HepG2 (cell line): ENCODE measurements at regions not wholly inside any gene's neighbourhood (a gene's known extent, or its start where the extent isn't known, plus 50 kb on each side); places are given as distances from the start of the nearest gene placed in this dataset.

ENCODE experiments used
- ATAC-seq: fragments of 200-7000 bp; cut with Tn5 transposase; 3 replicates; pipeline ENCODE4 v1.9.1; 2020; ENCODE audit warnings: mild to moderate bottlenecking, moderate library complexity
- BruUV-seq: library from RNA; stranded (reverse); fragments of 400-500 nt; replicated peaks from 2 replicates; lab custom pipeline; 2021; lab: Mats Ljungman, UMichigan
- CTCF ChIA-PET: fragments of 300-600 bp; formaldehyde crosslinking; extraction: SDS; loops from one replicate; lab custom pipeline; 2021; ENCODE audit warnings: low total read pairs, inconsistent platforms, low intra/inter-chr PET ratio; lab: Yijun Ruan, JAX
- POLR2A ChIA-PET: fragments of 350-600 bp; sonication (Branson Sonifier 250); formaldehyde crosslinking; loops from one replicate; lab custom pipeline; 2020; ENCODE audit warnings: antibody characterized with exemption, inconsistent platforms; lab: Yijun Ruan, JAX
- DNase-seq: peaks from one replicate; pipeline ENCODE4 v3.0.0-alpha.2; 2015; ENCODE audit warnings: low spot score
- FAIRE-seq: peaks from 3 replicates; lab custom pipeline; 2011; peaks lifted over from hg19 to GRCh38; lab: Jason Lieb, UNC
- H2AFZ ChIP-seq: one replicate; pipeline ENCODE4 v1.6.1; 2011; ENCODE audit warnings: low read length, inconsistent platforms
- H3K27ac ChIP-seq: fragments of 300-600 bp; 3 replicates; pipeline ENCODE4 v1.8.0; 2011; ENCODE audit warnings: mixed run types, mild to moderate bottlenecking, mixed read lengths, low read length, inconsistent platforms; ENCODE audit not compliant: insufficient read depth; ENCODE audit errors: extremely low read length
- H3K27me3 ChIP-seq, 2 experiments: fragments of 200-600 bp in 1 of 2; 2 replicates in 1 of 2; 3 replicates in 1 of 2; pipeline versions ENCODE4 v1.6.0 to v1.8.0; 2011; ENCODE audit warnings: low read length in 2 of 2, mild to moderate bottlenecking in 2 of 2, moderate library complexity in 2 of 2, inconsistent platforms in 1 of 2; ENCODE audit not compliant: insufficient read depth in 2 of 2, control insufficient read depth in 1 of 2
- H3K36me3 ChIP-seq, 2 experiments: fragments of 200-600 bp in 1 of 2; replicated peaks in 1 of 2; 2 replicates in 1 of 2; 3 replicates in 1 of 2; pipeline versions ENCODE4 v1.5.1 to v1.8.0; 2011; ENCODE audit warnings: low read length in 2 of 2, inconsistent platforms in 1 of 2; ENCODE audit not compliant: insufficient read depth in 2 of 2, control insufficient read depth in 1 of 2
- H3K4me1 ChIP-seq: 2 replicates; pipeline ENCODE4 v1.5.1; 2012; ENCODE audit warnings: low read length, inconsistent platforms; ENCODE audit not compliant: insufficient read depth
- H3K4me2 ChIP-seq: 2 replicates; pipeline ENCODE4 v1.6.0; 2011; ENCODE audit warnings: low read depth, low read length, inconsistent platforms
- H3K4me3 ChIP-seq, 3 experiments: fragments of 200-600 bp in 1 of 3; sonication (generic), shearing (Covaris generic) in 1 of 3; replicated peaks in 1 of 3; 2 replicates each; pipeline ENCODE4 v1.5.1; 2011 to 2016; ENCODE audit warnings: low read length in 3 of 3, inconsistent platforms in 2 of 3, low read depth in 2 of 3, mild to moderate bottlenecking in 2 of 3, control low read depth in 1 of 3, mixed read lengths in 1 of 3; ENCODE audit not compliant: insufficient read depth in 1 of 3
- H3K79me2 ChIP-seq: one replicate; pipeline ENCODE4 v1.6.1; 2011; ENCODE audit warnings: low read length, inconsistent platforms; ENCODE audit not compliant: insufficient read depth
- H3K9ac ChIP-seq: 2 replicates; pipeline ENCODE4 v1.6.0; 2011; ENCODE audit warnings: mild to moderate bottlenecking, low read depth, low read length, inconsistent platforms; ENCODE audit not compliant: insufficient read depth
- H3K9me3 ChIP-seq: 2 replicates; pipeline ENCODE4 v1.5.1; 2012; ENCODE audit warnings: mild to moderate bottlenecking, low read length
- H4K20me1 ChIP-seq: 2 replicates; pipeline ENCODE4 v1.6.0; 2011; ENCODE audit warnings: inconsistent platforms, mild to moderate bottlenecking, low read length, moderate library complexity; ENCODE audit not compliant: insufficient read depth
- CREM ChIP-seq, 2 experiments: sonication (generic) in 1 of 2; formaldehyde crosslinking in 1 of 2; IDR thresholded peaks; 2 replicates each; pipeline versions ENCODE4 v1.4.0 to v1.6.1; 2016 to 2020; ENCODE audit warnings: antibody characterized with exemption in 1 of 2, mild to moderate bottlenecking in 1 of 2, missing genetic modification reagents in 1 of 2
- IRX3 ChIP-seq: sonication (generic); formaldehyde crosslinking; IDR thresholded peaks from 2 replicates; pipeline ENCODE4 v1.8.1; 2023; ENCODE audit warnings: mild to moderate bottlenecking, low read depth, missing genetic modification reagents, borderline replicate concordance
- KAT2B ChIP-seq: fragments of 150-350 bp; IDR thresholded peaks from 2 replicates; pipeline ENCODE4 v1.6.1; 2014; ENCODE audit warnings: low read depth, low read length, borderline replicate concordance
- KLF6 ChIP-seq: IDR thresholded peaks from 2 replicates; pipeline ENCODE4 v1.8.0; 2016; ENCODE audit warnings: missing biosample characterization, missing genetic modification reagents
- NFIB ChIP-seq: sonication (generic); formaldehyde crosslinking; IDR thresholded peaks from 2 replicates; pipeline ENCODE4 v1.9.0; 2021; ENCODE audit warnings: missing genetic modification reagents, mild to moderate bottlenecking, borderline replicate concordance
- ONECUT2 ChIP-seq: sonication (generic); formaldehyde crosslinking; IDR thresholded peaks from 2 replicates; pipeline ENCODE4 v1.4.0; 2020; ENCODE audit warnings: missing genetic modification reagents
- REL ChIP-seq: sonication (generic); formaldehyde crosslinking; conservative IDR thresholded peaks from 2 replicates; pipeline ENCODE4 v1.8.0; 2022; ENCODE audit warnings: mild to moderate bottlenecking, missing genetic modification reagents, moderate library complexity
- RNF2 ChIP-seq: fragments of 450-650 bp; conservative IDR thresholded peaks from 2 replicates; pipeline ENCODE4 v1.6.1; 2016; ENCODE audit warnings: low read depth
- SAFB2 ChIP-seq: sonication (generic); formaldehyde crosslinking; IDR thresholded peaks from 2 replicates; pipeline ENCODE4 v1.5.1; 2020; ENCODE audit warnings: missing genetic modification reagents, low read depth, mild to moderate bottlenecking, borderline replicate concordance
- TBL1XR1 ChIP-seq: fragments of 150-350 bp; IDR thresholded peaks from 2 replicates; pipeline ENCODE4 v1.6.1; 2014; ENCODE audit warnings: borderline replicate concordance, low read length; ENCODE audit not compliant: partially characterized antibody
- ZBTB42 ChIP-seq: sonication (generic); formaldehyde crosslinking; IDR thresholded peaks from 2 replicates; pipeline ENCODE4 v1.5.0; 2020; ENCODE audit warnings: mild to moderate bottlenecking, missing genetic modification reagents
- ZNF543 ChIP-seq: sonication (generic); formaldehyde crosslinking; IDR thresholded peaks from 2 replicates; pipeline ENCODE4 v1.4.0; 2020; ENCODE audit warnings: mild to moderate bottlenecking, missing genetic modification reagents
- WGBS: methylation state at CpG from one replicate; pipeline ENCODE4 v1.1.6; 2017; ENCODE audit warnings: low lambda C conversion rate; 5-methylcytosine and 5-hydroxymethylcytosine counted together
- in situ Hi-C: cut with HindIII; loops from 2 replicates; pipeline ENCODE4 v1.10.0; 2017; ENCODE audit warnings: low pct_unique_long_range_greater_than_20kb; ENCODE audit not compliant: extremely low pct_ligation_motif_present
- intact Hi-C: fragments of 100-400 bp; cut with micrococcal nuclease; formaldehyde crosslinking; loops from one replicate; pipeline ENCODE4 v1.10.0; 2022; ENCODE audit not compliant: unreplicated experiment
- TF ChIP-seq, protein P1 (sequence below): IDR thresholded peaks from 2 replicates; pipeline ENCODE4 v1.6.1; 2018; ENCODE audit warnings: missing genetic modification reagents

DNA sequence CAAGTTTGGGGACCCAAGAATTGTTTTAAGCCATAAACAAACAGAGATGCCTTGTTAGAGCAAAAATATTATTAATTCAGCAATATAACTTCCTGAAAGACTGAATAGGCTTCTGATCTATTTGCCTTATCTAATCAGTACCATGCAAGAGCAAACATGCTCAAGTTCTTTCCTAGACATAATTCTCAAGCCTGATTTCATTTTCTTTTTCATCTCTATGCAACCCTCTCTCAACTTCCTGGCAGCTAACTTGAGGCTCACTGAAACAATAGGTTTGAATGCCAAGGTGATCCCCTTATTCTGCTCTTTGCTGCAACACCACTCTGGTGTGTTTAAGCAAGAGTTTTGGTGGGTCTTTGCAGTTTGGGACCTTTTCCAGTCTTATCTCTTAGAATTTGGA, 230.9 kb upstream of the CD96 start (continued):
- no peak for TF ChIP-seq TBL1XR1
- TF ChIP-seq KAT2B, result no peak
- no peak for TF ChIP-seq ZBTB42
- TF ChIP-seq, all 625 proteins: peak for 0

DNA sequence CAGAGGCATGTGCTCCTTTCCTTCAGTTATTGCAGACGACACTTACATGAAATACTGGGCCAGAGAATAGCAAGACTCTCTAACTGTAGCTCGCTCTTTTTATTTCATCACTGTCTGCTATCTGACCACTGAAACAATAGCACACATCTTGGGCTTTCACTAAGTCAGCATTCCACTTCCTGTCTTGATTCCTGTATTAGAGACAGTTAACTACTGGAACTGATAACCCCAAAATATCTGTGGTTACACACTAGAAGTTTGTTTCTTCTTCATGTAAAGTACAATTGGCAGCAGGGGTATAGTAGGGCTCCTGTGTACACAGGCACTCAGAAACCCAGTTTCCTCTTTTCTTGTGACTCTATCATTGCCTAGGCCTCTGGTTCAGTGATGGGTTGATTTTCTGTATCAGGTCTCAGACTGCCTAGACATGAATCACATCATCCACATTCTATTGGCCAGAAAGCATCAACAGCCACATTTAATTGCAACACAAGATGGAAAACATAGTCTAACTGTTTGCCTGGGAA, 230.2 kb upstream of the CD96 start:
- intact Hi-C loops (no loop called here), in situ Hi-C loops (no loop called here)
- ATAC-seq (no peak), DNase-seq (no peak), FAIRE-seq (no peak)
- Histone ChIP-seq H3K9ac (no peak overlapping the region), H3K4me1 (no peaks in the 10 kb centered on the region), H4K20me1 (no peaks in the 10 kb centered on the region), H3K4me2 (no peak overlapping the region), H3K27me3 (no peaks in the 10 kb centered on the region), H3K9me3 (no peaks in the 10 kb centered on the region), H3K27ac (no peak overlapping the region), H3K36me3 (no peaks in the 10 kb centered on the region), H2AFZ (no peak overlapping the region), H3K79me2 (no peaks in the 10 kb centered on the region), H3K4me3 (no peak overlapping the region)
- ChIA-PET POLR2A (no interaction called here), CTCF (no interaction called here)
- no TSS peak for BruUV-seq
- TF ChIP-seq ZNF543 (no peak), NFIB (CRISPR knock-in tag) (no peak), SAFB2 (CRISPR knock-in tag) (no peak), REL (CRISPR knock-in tag) (no peak), CREM (IDR thresholded peaks at IDR 0.05) (no peak), CREM (CRISPR knock-in tag; IDR thresholded peaks at IDR 0.05) (no peak), KLF6 (CRISPR knock-in tag) (no peak), RNF2 (no peak), IRX3 (CRISPR knock-in tag) (no peak), ONECUT2 (CRISPR knock-in tag) (no peak)
- TF ChIP-seq, protein P1, sequence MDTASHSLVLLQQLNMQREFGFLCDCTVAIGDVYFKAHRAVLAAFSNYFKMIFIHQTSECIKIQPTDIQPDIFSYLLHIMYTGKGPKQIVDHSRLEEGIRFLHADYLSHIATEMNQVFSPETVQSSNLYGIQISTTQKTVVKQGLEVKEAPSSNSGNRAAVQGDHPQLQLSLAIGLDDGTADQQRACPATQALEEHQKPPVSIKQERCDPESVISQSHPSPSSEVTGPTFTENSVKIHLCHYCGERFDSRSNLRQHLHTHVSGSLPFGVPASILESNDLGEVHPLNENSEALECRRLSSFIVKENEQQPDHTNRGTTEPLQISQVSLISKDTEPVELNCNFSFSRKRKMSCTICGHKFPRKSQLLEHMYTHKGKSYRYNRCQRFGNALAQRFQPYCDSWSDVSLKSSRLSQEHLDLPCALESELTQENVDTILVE (CRISPR knock-in tag), result no peak
- WGBS, result 12% methylated on average over 2 of the region's 2 CpGs
